ENCODE measurements at regions not wholly inside any gene's neighbourhood (a gene's known extent, or its start where the extent isn't known, plus 50 kb on each side); places are given as distances from the start of the nearest gene placed in this dataset.

DNA sequence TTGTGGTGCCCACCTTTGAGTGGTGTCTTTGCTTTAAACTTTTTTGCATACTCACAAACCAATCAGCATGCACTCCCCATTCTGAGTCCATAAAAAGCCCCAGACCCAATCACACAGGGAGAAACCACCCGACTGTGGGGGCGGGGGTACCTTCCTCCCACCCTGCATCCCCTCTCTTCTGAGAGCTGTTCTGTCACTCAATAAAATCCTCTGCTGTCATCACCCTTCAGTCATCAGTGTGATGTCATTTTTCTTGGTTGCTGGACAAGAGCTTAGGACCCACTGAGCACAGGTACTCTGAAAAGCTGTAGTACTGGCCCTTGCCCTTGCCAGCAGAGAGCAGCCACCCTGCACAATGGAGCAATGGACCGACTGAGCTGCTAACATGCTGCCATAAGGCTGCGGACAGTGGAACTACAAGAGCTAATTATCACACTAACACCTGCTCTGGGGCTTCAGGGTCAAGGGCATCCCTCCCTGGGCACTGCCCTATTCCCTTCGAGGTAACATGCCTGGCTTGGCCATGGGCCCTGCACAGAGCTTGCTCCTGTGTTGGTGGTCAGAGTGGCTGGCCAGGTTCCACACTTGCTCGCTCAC is 62.9 kb upstream of the PGRMC2 start:
- no peaks in the 10 kb centered on the region for H3K36me3 Mint-ChIP-seq (ENCODE audit: insufficient read depth, unreplicated experiment)
- no peak for DNase-seq (ENCODE audit: unreplicated experiment)
- no TSS peak for BruUV-seq (replicated peaks)
- no peak overlapping the region for H3K4me3 Mint-ChIP-seq (ENCODE audit: unreplicated experiment)
- POLR2A ChIA-PET = interaction anchor here (1.1 kb wide), 1 partner anchor 42 kb away, joined by 3 read pairs; no protein-coding TSS in a partner anchor
- intact Hi-C loops (cut with micrococcal nuclease) = no loop called here
- H3K27ac Mint-ChIP-seq (ENCODE audit: low read depth, unreplicated experiment) = peak overlapping the region; percentile 42
- no peaks in the 10 kb centered on the region for H3K27me3 Mint-ChIP-seq (ENCODE audit: insufficient read depth, unreplicated experiment)
- CTCF ChIA-PET = interaction anchor here (0.6 to 0.8 kb wide), 2 partner anchors 16 to 75 kb away, joined by 3 read pairs; no protein-coding TSS in a partner anchor
- TF ChIP-seq, protein P1, sequence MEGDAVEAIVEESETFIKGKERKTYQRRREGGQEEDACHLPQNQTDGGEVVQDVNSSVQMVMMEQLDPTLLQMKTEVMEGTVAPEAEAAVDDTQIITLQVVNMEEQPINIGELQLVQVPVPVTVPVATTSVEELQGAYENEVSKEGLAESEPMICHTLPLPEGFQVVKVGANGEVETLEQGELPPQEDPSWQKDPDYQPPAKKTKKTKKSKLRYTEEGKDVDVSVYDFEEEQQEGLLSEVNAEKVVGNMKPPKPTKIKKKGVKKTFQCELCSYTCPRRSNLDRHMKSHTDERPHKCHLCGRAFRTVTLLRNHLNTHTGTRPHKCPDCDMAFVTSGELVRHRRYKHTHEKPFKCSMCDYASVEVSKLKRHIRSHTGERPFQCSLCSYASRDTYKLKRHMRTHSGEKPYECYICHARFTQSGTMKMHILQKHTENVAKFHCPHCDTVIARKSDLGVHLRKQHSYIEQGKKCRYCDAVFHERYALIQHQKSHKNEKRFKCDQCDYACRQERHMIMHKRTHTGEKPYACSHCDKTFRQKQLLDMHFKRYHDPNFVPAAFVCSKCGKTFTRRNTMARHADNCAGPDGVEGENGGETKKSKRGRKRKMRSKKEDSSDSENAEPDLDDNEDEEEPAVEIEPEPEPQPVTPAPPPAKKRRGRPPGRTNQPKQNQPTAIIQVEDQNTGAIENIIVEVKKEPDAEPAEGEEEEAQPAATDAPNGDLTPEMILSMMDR (IDR thresholded peaks at IDR 0.05; ENCODE audit: unreplicated experiment) = no peak
- H3K9me3 Mint-ChIP-seq (ENCODE audit: unreplicated experiment) = no peaks in the 10 kb centered on the region
- H3K4me1 Mint-ChIP-seq (ENCODE audit: insufficient read depth, unreplicated experiment) = peaks cover 33% of the 10 kb centered on the region

DNA sequence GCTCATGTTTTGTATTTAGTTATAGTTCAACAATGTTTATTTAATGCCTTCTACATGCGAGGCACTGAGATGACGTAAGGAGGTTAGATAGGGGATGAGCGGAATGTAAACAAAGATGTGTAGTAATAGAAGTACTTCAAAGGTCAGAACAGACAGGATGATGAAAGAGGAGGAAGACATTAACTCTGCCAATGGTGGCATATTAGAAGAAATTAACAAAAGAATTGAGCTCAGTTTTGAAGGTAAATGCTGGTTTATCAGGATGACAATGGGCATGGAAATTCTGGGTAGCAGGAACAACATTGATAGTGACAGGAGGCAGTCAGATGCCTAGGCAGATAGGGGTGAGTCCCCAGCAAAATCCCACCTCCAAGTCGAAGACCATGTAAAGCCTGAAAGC is 62.3 kb upstream of the PGRMC2 start:
- Mint-ChIP-seq H3K4me3 (ENCODE audit: unreplicated experiment) (no peak overlapping the region), H3K4me1 (ENCODE audit: insufficient read depth, unreplicated experiment) (peaks cover 28% of the 10 kb centered on the region), H3K9me3 (ENCODE audit: unreplicated experiment) (no peaks in the 10 kb centered on the region), H3K27me3 (ENCODE audit: insufficient read depth, unreplicated experiment) (no peaks in the 10 kb centered on the region), H3K27ac (ENCODE audit: low read depth, unreplicated experiment) (peak overlapping the region; percentile 42), H3K36me3 (ENCODE audit: insufficient read depth, unreplicated experiment) (no peaks in the 10 kb centered on the region)
- ChIA-PET CTCF (interaction anchor here (0.6 to 0.8 kb wide), 5 partner anchors 17 to 75 kb away, joined by 3 to 5 read pairs (median 3); no protein-coding TSS in a partner anchor), POLR2A (interaction anchor here (1.0 to 1.1 kb wide), 2 partner anchors 36 to 41 kb away, joined by 3 to 4 read pairs; no protein-coding TSS in a partner anchor)
- DNase-seq (ENCODE audit: unreplicated experiment) = peak; percentile 77
- no TSS peak for BruUV-seq (replicated peaks)
- intact Hi-C loops (cut with micrococcal nuclease) = no loop called here
- TF ChIP-seq, protein P1 (IDR thresholded peaks at IDR 0.05; ENCODE audit: unreplicated experiment) = no peak

DNA sequence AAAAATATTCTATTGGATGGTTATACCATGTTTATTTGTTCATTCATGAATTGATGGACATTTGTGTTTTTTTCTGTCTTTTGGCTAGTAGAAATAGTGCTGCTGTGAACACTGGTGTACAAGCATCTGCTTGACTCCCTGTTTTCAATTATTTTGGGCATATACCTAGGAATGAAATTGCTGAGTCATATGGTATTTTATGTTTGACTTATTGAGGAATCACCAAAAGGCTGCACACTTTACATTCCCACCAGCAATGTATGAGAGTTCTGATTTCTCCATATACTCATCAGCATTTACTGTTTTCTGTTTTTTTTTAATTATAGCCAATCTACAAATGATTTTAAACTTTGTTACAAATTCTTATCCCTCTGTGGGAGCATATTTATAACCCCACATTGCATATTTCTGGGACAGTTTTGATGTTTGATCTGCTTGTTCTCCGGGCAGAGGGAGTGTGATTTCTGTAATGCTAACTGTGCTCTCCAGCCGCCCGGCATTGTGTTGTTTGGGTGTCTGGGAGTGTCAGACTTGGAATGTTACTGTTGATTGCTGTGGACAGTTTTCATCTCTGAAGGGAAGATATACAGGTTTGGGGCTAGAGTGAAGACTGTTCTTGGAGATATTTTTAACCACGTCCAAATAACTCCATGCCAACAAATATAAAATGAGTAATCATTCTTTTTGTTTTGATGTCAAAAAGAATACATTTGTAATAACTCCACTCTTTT is 60.5 kb upstream of the PGRMC2 start:
- ChIA-PET CTCF (no interaction called here), POLR2A (interaction anchor here (0.6 to 1.2 kb wide), 5 partner anchors 37 to 462 kb away, joined by 3 to 5 read pairs (median 4); no protein-coding TSS in a partner anchor)
- H3K27ac Mint-ChIP-seq (ENCODE audit: low read depth, unreplicated experiment) = peak overlapping the region; percentile 94
- H3K27me3 Mint-ChIP-seq (ENCODE audit: insufficient read depth, unreplicated experiment) = no peaks in the 10 kb centered on the region
- no peaks in the 10 kb centered on the region for H3K9me3 Mint-ChIP-seq (ENCODE audit: unreplicated experiment)
- DNase-seq (ENCODE audit: unreplicated experiment) = peak; percentile 38
- peaks cover 24% of the 10 kb centered on the region for H3K4me1 Mint-ChIP-seq (ENCODE audit: insufficient read depth, unreplicated experiment)
- no peaks in the 10 kb centered on the region for H3K36me3 Mint-ChIP-seq (ENCODE audit: insufficient read depth, unreplicated experiment)
- no TSS peak for BruUV-seq (replicated peaks)
- TF ChIP-seq, protein P1 (IDR thresholded peaks at IDR 0.05; ENCODE audit: unreplicated experiment) = no peak
- peak overlapping the region; percentile 15 for H3K4me3 Mint-ChIP-seq (ENCODE audit: unreplicated experiment)
- intact Hi-C loops (cut with micrococcal nuclease) = no loop called here

DNA sequence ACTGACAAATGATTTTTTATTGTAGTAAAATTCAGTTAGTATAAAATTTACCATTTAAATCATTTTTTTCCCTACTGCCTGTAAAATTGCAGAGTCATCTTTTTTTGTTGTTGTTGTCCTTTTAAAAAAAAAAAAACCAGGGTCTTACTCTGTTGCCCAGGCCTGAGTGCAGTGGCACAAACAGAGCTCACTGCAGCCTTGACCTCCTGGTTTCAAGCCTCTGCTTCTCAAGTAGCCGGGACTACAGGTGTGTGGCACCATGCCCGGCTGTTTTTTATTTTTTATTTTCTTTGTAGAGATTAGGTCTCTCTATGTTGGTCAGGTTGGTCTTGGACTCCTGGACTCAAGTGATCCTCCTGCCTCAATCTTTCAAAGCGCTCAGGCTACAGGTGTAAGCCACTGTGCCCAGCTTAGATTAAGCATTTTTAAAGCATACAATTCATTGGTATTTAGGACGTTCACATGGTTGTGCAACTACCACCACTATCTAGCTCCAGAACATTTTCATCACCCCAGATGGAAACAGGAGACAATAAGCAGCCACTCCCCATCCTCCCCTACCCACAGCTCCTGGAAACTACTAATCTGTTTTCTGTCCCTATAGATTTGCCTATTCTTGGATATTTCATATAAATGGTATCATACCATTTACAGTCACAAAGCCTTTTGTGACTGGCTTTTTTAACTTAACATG is 59.7 kb upstream of the PGRMC2 start:
- Mint-ChIP-seq H3K27me3 (ENCODE audit: insufficient read depth, unreplicated experiment) (no peaks in the 10 kb centered on the region), H3K4me1 (ENCODE audit: insufficient read depth, unreplicated experiment) (peaks cover 24% of the 10 kb centered on the region), H3K9me3 (ENCODE audit: unreplicated experiment) (no peaks in the 10 kb centered on the region), H3K36me3 (ENCODE audit: insufficient read depth, unreplicated experiment) (no peaks in the 10 kb centered on the region), H3K4me3 (ENCODE audit: unreplicated experiment) (no peak overlapping the region), H3K27ac (ENCODE audit: low read depth, unreplicated experiment) (peak overlapping the region; percentile 94)
- TF ChIP-seq, protein P1 (IDR thresholded peaks at IDR 0.05; ENCODE audit: unreplicated experiment) = no peak
- no TSS peak for BruUV-seq (replicated peaks)
- peak; percentile 70 for DNase-seq (ENCODE audit: unreplicated experiment)
- ChIA-PET CTCF (interaction anchor here (0.7 kb wide), 1 partner anchor 31 kb away, joined by 3 read pairs; no protein-coding TSS in a partner anchor), POLR2A (interaction anchor here (0.6 to 1.2 kb wide), 4 partner anchors 38 to 463 kb away, joined by 3 to 5 read pairs (median 4); no protein-coding TSS in a partner anchor)
- intact Hi-C loops (cut with micrococcal nuclease) = no loop called here

Measured in MCF 10A (cell line).